Tibial nerve (tissue), 3 donors: ENCODE measurements at regions not wholly inside any gene's neighbourhood (a gene's known extent, or its start where the extent isn't known, plus 50 kb on each side); places are given as distances from the start of the nearest gene placed in this dataset.

Experiments
- CTCF ChIP-seq, 5 experiments: fragments of 200-600 bp in 3 of 5; fragments of 450-650 bp in 2 of 5; sonication (generic) in 3 of 5; IDR thresholded peaks; one replicate each; pipeline ENCODE4 v1.5.1; 2016 to 2019; ENCODE audit warnings: antibody characterized with exemption in 5 of 5, mild to moderate bottlenecking in 3 of 5, moderate library complexity in 2 of 5
- POLR2A ChIP-seq, 2 donors: fragments of 450-650 bp; IDR thresholded peaks; one replicate each; pipeline ENCODE4 v1.6.1; 2017; ENCODE audit warnings: antibody characterized with exemption in 2 of 2, mild to moderate bottlenecking in 2 of 2, moderate library complexity in 2 of 2

- TF ChIP-seq POLR2A (IDR thresholded peaks at IDR 0.05) (no peak), CTCF (IDR thresholded peaks at IDR 0.05) (no peak)
Observed at GRCh38 chr16:65579050-65579449, 457.2 kb upstream of the CDH11 start.
